ENCODE measurements at regions not wholly inside any gene's neighbourhood (a gene's known extent, or its start where the extent isn't known, plus 50 kb on each side); places are given as distances from the start of the nearest gene placed in this dataset.

DNA sequence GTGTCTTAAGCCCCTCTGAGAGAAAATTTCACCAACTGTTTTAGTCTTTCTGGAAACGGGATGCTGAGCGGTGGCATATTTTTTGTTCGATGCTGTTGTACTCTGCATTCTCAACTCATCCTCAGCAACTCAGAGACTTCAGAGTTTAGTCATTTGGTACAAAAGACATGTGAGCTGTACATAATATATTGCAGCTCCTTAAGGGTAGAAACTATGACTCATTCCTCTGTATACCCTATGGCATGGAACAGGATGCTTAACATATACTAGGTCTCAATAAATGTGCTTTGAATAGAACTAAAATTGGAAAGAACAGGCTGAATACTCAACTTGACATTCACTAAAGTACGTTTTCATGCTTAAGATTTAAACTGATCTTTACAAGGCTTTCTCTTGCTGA, 130.5 kb upstream of the SLITRK2 start:
- DNase-seq (ENCODE audit: extremely low spot score) = no peak
- Histone ChIP-seq H3K4me1 (ENCODE audit: insufficient read depth) (no peaks in the 10 kb centered on the region), H3K27ac (ENCODE audit: low read depth) (no peak overlapping the region), H3K4me3 (ENCODE audit: low read depth, low read length) (no peak overlapping the region), H3K36me3 (ENCODE audit: insufficient read depth) (no peaks in the 10 kb centered on the region)
- 73% methylated on average over 4 of the region's 4 CpGs for WGBS

DNA sequence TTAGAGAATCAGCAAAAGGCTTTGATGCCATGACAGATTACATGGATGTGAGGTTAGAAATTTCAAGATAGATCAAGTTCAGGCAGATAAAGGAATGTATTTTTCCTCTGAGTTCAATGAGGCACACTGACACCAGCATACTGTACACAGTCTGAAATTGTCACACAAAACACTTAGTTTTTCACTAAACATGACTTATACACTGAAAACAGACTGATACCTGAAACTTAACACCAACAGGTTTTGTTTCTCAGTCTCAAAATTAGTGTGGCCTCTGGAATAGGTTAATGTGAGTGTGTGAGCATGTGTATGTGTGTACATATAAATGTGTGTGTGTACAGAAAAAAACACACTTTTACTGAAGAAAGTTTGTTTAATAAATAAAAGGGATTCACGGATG, 129.9 kb upstream of the SLITRK2 start:
- Histone ChIP-seq H3K27ac (ENCODE audit: low read depth) (no peak overlapping the region), H3K4me1 (ENCODE audit: insufficient read depth) (no peaks in the 10 kb centered on the region), H3K36me3 (ENCODE audit: insufficient read depth) (no peaks in the 10 kb centered on the region), H3K4me3 (ENCODE audit: low read depth, low read length) (no peak overlapping the region)
- DNase-seq (ENCODE audit: extremely low spot score) = no peak
- WGBS = 72% methylated on average over 1 of the region's 1 CpG

DNA sequence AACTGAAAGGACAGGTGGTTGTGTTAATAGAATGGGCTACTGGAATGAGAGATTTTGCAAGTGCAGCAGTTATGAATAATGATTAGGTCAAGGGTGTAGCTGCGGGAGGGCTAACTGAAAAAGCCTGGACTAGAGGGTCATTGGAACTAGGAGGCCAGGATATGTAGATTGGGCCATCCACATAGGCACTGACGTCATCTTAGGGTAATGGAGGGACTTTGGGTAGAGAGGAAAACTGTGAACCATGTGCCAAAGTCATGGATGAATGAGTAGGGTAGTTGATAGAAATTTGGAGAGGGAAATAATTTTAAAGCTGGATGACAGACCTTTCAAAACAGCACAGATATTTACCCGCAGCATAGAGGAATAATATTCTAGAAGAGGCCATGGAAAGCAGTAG, 123.6 kb upstream of the SLITRK2 start:
- 77% methylated on average over 3 of the region's 3 CpGs for WGBS
- Histone ChIP-seq H3K27ac (ENCODE audit: low read depth) (no peak overlapping the region), H3K4me1 (ENCODE audit: insufficient read depth) (no peaks in the 10 kb centered on the region), H3K4me3 (ENCODE audit: low read depth, low read length) (no peak overlapping the region), H3K36me3 (ENCODE audit: insufficient read depth) (no peaks in the 10 kb centered on the region)
- DNase-seq (ENCODE audit: extremely low spot score) = no peak

DNA sequence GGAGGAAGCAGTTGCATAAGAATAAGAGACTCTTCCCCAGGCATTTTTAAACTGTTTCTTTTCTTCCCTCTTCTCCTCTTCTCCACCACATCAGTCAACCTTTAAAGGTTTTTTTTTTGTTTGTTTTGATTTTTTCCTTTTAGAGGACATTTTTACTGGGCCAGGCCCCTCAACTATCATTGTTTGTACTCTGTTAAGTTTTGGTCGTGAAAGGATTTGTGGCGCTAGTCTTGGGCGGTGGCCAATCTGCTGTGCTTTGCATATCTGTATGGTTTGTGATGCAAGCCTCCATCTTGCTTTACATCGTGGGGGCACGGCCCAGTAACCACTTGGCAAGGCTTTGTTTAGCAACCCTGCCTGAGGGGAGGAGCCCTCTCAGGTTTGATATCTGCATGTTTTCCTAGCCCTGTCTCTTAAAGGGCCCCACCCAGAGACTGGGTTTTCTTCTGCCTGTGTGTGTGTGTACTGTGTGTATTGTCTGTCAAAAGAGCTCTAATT, 101.9 kb upstream of the SLITRK2 start:
- Histone ChIP-seq H3K36me3 (ENCODE audit: insufficient read depth) (no peaks in the 10 kb centered on the region), H3K4me1 (ENCODE audit: insufficient read depth) (no peaks in the 10 kb centered on the region), H3K4me3 (ENCODE audit: low read depth, low read length) (no peak overlapping the region), H3K27ac (ENCODE audit: low read depth) (no peak overlapping the region)
- WGBS = 61% methylated on average over 5 of the region's 5 CpGs
- no peak for DNase-seq (ENCODE audit: extremely low spot score)

DNA sequence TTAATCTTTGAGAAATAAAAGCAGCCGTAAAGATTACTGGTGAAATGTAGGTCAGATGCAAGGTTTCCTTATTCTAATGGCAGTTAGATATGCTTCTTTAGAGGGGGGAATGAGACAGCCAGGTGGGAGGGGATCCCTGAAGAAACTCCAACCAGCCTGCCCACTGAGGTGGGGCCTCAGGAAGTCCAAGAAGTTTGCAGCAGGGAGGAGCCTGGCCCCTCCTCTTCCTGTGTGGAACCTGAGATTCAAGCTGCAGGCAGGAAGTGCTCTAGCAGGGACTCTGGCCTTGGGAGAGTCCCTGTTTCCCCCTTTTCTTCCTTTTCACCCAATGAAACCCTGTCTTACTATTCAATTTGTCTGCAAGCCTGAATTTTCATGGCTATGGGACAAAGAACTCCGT, 101.4 kb upstream of the SLITRK2 start:
- Histone ChIP-seq H3K27ac (ENCODE audit: low read depth) (no peak overlapping the region), H3K36me3 (ENCODE audit: insufficient read depth) (no peaks in the 10 kb centered on the region), H3K4me1 (ENCODE audit: insufficient read depth) (no peaks in the 10 kb centered on the region), H3K4me3 (ENCODE audit: low read depth, low read length) (no peak overlapping the region)
- DNase-seq (ENCODE audit: extremely low spot score) = no peak
- WGBS = 80% methylated on average over 2 of the region's 2 CpGs

DNA sequence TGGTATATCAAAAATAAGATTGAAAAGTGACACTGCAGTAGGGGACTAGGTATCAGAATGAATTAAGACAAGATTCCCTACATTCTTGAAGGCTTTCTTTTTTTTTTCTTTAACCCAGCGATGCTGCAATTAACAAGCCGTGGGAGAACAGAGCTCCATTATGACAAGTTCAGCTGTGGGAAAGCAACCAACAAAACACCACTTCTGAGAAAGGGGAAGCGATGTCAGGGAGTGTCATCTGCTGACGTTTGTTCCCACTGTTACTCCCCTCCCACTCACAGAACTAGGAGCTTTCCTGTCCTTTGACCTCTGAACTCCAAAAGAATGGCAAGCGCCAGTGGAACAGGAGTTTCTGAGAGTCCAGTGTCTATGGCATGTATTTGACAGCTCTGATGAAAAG, 90.2 kb upstream of the SLITRK2 start:
- H3K4me3 ChIP-seq (ENCODE audit: low read depth, low read length) = no peak overlapping the region
- no peaks in the 10 kb centered on the region for H3K36me3 ChIP-seq (ENCODE audit: insufficient read depth)
- DNase-seq (ENCODE audit: extremely low spot score) = no peak
- no peak overlapping the region for H3K27ac ChIP-seq (ENCODE audit: low read depth)
- 47% methylated on average over 5 of the region's 5 CpGs for WGBS
- no peaks in the 10 kb centered on the region for H3K4me1 ChIP-seq (ENCODE audit: insufficient read depth)

DNA sequence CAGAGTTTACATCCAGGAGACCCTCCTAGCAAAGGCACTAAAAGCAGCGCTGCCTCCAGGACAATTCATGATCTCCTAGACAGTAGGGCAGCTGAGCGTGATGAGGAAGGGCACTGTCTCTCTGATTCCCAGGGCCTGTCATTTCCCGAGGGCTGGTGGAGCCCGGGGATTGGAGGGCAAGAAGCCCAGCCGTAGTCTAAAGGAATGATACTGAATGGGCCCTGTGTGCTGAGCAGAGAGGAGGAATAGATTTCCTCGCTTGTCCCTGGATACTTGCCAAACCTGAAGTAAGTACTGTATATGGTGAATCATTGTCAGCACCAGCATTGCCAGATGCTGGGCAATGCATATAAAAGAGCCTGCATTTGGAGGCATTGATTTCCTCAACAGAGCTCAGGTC, 88.0 kb upstream of the SLITRK2 start:
- Histone ChIP-seq H3K27ac (ENCODE audit: low read depth) (no peak overlapping the region), H3K4me1 (ENCODE audit: insufficient read depth) (no peaks in the 10 kb centered on the region), H3K4me3 (ENCODE audit: low read depth, low read length) (no peak overlapping the region), H3K36me3 (ENCODE audit: insufficient read depth) (no peaks in the 10 kb centered on the region)
- no peak for DNase-seq (ENCODE audit: extremely low spot score)
- WGBS = 62% methylated on average over 6 of the region's 6 CpGs

DNA sequence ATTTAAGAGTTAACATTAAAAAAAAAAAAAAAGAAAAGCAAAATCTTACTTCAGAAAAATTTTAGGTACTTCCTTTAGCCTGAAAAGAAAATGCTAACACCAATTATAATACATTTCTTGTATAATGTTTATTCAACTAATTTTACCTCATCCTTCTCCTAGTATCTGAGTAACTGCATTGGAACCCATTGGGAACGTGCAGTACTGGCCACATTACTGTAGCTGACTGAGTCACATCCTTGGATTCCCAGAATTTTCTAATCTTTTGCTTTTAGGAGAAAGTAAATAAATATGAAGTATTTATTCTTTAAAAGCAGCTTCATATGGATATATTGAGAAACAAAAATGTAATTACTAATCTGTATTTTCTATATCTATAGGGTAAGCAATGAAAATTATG, 82.6 kb upstream of the SLITRK2 start:
- Histone ChIP-seq H3K36me3 (ENCODE audit: insufficient read depth) (no peaks in the 10 kb centered on the region), H3K27ac (ENCODE audit: low read depth) (no peak overlapping the region), H3K4me1 (ENCODE audit: insufficient read depth) (no peaks in the 10 kb centered on the region), H3K4me3 (ENCODE audit: low read depth, low read length) (no peak overlapping the region)
- 68% methylated on average over 1 of the region's 1 CpG for WGBS
- no peak for DNase-seq (ENCODE audit: extremely low spot score)

DNA sequence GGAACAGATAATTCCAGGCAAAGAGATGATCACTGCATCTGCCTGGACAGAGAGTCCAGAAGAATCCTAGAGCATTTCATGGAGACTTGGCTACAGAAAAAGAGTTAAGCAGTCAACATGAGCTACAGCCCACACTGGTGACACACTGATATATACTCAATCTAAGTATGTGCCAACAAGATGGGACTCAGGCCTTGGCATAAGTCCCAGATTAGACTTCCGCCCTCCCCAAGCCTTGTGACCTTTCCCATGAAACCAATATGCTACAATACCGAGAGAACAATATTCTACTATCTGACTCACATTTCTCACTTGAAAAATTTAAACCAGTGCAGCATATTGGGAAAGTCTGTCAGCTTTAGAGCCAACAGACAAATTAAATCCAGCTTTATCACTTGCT, 65.7 kb upstream of the SLITRK2 start:
- H3K27ac ChIP-seq (ENCODE audit: low read depth) = no peak overlapping the region
- no peaks in the 10 kb centered on the region for H3K4me1 ChIP-seq (ENCODE audit: insufficient read depth)
- H3K4me3 ChIP-seq (ENCODE audit: low read depth, low read length) = no peak overlapping the region
- DNase-seq (ENCODE audit: extremely low spot score) = peak; percentile 1
- WGBS = 62% methylated on average over 2 of the region's 2 CpGs
- H3K36me3 ChIP-seq (ENCODE audit: insufficient read depth) = no peaks in the 10 kb centered on the region

Measured in urinary bladder (tissue), 3 donors.